GM18511 (cell line): ENCODE measurements at regions not wholly inside any gene's neighbourhood (a gene's known extent, or its start where the extent isn't known, plus 50 kb on each side); places are given as distances from the start of the nearest gene placed in this dataset.

Source experiments
- ATAC-seq: cut with Tn5 transposase; IDR thresholded peaks from one replicate; pipeline ENCODE4 v1.9.1; 2021; ENCODE audit warnings: mild to moderate bottlenecking, moderate library complexity; ENCODE audit not compliant: unreplicated experiment

- no peak for ATAC-seq
Observed at GRCh38 chr12:105915997-105916759, 222.6 kb downstream of the NUAK1 start.

DNA sequence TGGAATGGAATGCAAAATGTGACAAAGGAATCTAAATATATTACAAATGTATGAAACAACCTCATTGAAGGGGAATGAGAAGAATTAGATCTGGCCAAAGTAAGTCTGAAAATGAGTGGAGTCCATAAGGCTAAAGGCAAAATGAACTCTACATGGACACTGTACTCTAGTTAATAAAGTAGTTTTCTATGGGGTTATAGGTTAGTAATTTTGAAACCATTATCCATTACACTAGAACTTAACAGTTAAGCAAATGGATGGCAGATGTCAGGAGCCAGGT is 222.1 kb downstream of the NUAK1 start:
- no peak for ATAC-seq

DNA sequence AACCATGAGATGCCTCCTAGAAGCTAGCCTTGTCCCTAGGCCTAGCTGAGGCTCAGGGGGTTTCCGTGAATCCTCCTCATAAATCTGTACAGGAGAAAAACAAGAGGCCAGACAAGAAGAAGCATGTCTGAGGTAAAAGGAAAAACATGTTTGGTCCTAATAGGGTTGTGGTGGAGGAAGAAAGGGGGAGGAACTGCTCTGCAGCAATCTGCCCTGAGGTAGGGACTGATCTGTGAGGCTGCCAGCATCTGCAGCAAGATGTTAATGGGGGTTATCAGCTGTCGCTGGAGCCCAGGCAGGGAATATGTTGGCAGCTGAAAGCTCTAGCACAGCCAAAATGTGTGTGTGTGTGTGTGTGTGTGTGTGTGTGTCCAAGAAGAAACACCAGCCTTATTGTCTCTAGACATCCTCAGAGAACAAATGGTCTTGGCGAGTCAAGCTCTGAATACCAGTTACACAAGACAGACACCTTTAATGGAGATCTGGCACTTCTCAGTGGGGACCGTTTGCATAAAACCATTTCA is 218.5 kb downstream of the NUAK1 start:
- ATAC-seq = no peak

- ATAC-seq = no peak
Observed at GRCh38 chr12:105921055-105921454, 217.7 kb downstream of the NUAK1 start.

DNA sequence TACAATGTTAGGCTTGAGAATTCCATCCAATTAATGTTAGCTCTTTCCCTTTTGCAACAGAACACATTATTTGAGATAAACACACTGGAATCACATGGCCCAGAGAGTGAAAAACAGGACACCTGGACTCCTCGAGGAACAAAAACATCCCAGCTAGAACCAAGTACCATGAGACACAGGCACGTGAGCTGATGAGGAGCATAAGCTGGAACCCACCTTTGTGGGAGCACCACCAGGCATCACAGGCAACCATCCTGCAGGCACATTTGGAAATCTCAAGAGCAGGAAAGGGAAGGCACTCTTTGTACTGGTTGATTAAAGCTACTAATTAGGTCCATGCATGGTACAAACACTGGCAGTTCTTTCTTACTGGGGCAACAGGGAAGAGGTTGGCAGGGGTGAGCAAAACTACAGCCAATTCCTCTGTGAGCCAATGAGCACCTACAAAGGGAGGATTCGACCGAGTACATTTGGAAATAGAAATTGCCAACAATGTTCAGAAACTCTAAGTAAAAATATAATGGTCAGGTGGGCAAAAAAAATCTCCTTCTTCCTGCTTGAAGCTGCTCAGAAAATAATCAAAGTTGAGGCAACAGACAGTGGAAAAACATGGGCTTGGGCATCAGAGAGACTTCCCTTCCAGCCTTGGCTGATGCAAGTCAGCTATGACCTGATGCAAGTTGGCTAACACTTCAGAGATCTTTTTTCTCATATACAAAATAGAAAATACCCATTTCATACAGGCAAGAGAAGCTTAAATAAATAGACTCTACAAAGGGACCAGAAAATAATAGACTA is 216.7 kb downstream of the NUAK1 start:
- ATAC-seq = no peak

DNA sequence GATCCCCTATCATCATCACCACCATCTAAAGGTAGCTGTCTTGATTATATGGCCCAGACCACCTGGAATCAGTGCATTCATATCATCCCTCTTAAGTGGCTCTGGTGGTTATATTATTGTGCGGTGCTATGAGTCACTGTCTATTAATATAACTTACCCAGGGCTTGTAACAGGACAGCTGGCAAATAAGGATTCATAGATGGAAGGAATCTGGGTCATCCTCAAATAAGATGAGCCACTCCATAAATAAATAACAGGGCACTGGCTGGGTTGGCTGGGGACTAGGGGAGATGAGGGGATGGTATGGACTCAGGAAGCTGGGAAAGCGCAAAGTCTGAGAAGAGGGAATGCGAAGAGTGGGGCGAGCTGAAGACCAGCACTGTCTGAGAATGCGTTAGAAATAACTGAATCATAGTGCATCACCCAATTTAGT is 216.1 kb downstream of the NUAK1 start:
- no peak for ATAC-seq

- no peak for ATAC-seq
Observed at GRCh38 chr12:105924526-105925208, 214.1 kb downstream of the NUAK1 start.

DNA sequence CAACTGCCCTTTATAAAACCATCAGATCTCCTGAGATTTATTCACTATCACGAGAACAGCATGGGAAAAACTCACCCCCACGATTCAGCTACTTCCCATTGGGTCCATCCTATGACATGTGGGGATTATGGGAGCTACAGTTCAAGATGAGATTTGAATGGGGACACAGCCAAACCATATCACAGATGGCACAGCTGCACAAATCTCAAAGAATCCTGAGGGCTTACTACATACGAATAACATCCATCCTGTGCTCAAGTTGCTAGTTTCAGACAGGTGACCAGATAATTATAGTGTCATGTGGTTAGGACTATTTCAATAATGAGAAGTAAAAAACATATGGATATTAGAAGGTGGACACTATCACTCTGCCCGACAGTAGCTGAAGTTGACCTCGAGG is 211.2 kb downstream of the NUAK1 start:
- no peak for ATAC-seq

DNA sequence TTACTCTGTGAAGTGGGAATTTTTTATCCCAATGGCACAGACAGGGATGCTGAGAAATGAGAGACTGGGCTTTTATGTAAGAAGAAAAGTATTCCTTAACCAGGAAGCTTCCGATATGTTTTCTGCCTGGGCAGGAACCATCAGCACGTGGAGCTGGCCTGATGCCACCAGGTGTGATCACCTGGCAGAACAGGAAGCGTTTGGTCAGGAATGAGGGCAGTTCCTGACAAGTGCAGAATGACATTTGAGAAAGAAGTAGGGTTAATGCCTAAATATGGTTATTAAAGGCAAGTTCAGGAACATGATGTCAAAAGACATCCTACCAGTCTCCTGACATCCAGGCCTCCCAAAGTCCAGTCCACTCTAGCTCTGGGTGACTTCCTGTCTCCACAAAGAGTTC is 210.3 kb downstream of the NUAK1 start:
- ATAC-seq = no peak

DNA sequence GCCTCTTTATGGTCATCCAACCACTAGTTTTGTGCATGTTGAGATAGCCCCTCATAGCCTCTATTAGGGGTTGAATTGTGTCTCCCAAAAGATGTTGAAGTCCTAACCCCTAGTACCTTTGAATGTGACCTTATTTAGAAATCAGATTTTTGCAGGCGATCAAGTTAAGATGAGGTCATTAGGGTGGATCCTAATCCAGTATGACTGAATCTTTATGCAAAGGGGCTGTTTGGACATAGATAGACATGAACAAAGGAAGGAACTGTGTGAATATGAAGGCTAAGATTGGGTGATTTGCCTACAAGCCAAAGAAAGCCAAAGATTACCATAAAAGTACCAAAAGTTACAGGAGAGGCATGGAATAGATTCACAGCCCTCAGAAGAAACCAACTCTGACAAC is 209.6 kb downstream of the NUAK1 start:
- no peak for ATAC-seq

GRCh38 chr12:105930557-105931503 is 207.9 kb downstream of the NUAK1 start:
- no peak for ATAC-seq

DNA sequence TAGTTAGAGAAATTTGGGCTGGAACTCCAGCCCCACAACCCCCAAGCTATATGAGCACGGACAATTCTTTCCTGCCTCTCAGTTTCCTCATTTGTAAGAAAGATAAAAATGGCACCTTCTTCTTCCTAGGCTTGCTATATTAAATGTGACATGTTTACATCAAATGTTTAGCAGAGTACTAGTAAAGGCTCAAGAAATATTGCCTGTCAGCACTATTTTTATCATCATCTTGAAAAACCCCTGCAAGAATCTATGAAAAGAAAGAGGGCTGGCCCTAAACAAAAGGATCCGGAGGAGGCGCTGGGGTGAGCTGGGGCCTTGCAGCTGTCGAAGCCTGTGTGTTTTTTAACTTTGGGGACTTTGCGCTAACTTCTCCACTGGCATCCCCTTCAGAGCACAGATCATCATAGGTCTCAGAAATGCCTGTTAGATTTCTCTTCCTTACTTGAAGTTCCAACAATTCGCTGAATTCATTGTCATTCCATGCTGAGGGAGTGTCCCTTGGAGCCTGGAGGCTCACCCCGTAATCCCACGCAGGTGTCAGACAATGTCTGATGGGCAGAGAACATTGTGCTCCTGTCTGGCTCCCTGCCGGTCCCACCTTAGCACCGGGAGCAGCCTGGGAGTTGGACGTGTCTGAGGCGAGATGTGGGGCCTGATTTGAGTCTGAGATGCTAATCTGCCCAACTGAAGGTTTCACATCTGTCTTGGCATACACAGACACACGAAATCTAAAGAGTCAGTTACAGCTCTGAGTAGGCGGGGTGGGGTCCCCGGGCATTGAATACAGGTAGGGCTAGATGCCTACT is 206.8 kb downstream of the NUAK1 start:
- no peak for ATAC-seq

- ATAC-seq = no peak
Observed at GRCh38 chr12:105933671-105934665, 204.8 kb downstream of the NUAK1 start.

- ATAC-seq = no peak
Observed at GRCh38 chr12:105935106-105935505, 203.6 kb downstream of the NUAK1 start.

- no peak for ATAC-seq
Observed at GRCh38 chr12:105935981-105936380, 202.8 kb downstream of the NUAK1 start.

- no peak for ATAC-seq
Observed at GRCh38 chr12:105936496-105936895, 202.3 kb downstream of the NUAK1 start.

DNA sequence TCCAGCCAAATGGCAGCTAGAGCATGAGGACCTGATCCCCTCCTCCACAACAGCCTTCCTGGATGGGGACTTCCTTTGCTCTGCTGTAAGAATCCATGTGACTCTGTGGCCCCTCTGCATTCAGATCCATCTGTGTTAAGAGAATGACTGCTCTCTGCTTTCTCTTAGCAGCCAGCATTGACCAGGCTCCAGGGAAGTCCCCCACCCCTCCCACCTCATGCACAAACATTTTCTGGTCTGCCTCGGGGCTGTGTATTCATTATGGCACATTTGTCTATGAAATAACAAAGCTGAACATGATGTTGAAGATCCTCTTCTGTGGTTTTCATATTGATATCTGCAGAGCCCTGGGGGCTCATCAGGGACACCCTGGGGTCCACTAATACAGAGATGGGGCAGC is 201.7 kb downstream of the NUAK1 start:
- ATAC-seq = no peak

DNA sequence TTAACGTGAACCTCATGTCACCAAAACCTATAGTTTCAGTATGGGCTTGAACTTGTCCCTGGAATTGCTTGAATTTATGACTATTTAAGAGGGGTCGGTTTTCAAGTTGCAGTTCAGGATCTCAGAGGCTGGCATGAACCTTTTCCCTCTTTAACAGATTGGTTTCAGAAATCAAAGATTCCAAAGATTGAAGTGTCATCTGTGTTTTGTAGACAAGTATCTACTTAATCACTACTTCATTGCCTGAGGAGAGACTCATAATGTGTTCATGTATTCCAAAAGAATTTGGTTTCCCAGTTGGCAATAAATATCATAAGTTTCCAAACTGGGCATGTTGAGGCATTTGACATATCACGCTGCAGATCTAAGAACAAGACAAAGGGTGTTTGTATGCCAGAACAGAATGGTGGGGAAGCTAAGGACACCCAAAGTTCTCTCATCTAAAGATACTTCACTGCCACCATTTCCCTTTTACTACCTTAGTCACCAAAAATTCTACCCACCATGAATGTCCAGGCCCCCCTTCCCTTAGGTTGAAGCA is 199.5 kb downstream of the NUAK1 start:
- ATAC-seq = no peak
